ENCODE measurements at regions not wholly inside any gene's neighbourhood (a gene's known extent, or its start where the extent isn't known, plus 50 kb on each side); places are given as distances from the start of the nearest gene placed in this dataset.

DNA sequence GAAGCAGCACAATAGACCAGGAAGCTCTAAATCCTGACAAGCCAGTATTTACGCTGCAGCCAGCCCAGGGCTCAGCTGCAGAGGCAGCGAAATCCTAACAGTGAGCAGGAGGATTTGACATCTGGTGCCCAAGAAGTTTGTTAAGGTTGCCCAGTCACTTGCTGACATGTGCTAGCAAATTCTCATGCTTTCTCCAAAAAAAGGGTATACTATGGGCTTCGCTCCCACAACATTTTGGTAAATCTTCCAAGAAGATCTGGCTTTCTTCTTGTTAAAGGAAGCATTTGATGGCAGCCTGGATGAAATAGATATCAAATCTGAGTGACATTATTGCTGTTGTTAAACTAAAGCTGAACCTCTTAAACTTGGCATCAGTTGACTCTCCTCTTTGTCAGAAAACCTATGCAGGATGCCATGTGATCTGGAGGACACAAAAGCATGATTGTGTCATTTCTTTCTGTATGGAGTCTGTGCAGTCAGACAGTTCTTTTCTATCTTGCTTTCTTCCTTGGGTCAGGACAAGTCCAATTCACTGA lies 949.7 kb upstream of the RBFOX1 start:
- DNase-seq (ENCODE audit: low spot score) = no peak

DNA sequence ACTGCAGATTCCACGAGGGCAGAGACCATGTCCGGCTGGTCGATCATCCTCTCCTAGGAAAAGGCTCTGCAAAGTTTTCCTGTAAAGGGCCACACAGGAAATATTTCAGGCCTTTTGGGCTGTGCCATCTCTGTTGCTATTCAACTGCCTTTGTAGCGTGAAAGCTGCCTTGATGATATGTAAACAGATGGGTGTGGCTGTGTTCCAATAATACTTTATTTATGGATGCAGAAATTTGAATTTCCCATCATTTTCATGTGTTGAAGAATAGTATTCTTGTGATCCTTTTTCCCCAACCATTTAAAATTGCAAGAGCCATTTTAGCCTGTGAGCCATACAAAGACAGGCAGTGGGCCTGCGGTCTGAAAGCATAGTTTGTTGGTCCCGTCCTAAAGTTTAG lies 950.7 kb upstream of the RBFOX1 start:
- no peak for DNase-seq (ENCODE audit: low spot score)

DNA sequence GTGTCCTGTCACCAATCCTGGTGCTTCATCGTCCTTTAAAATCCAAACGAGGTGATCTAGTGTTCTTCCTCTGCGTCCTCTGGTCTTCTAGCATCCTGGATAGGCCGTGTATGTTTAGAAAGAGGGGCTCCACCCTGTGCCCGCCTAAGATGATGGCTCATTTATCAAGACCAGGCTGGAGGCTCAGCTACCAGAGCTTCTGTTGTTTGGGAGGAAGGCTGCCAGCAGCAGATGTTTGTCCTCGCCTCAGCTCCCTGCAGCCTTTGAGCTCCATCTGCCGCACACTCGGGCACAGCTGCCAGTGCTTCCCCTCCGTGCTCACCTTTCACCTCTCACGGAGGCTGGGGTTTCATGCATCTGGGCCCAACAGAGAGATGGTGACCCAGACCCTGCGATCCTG lies 954.7 kb upstream of the RBFOX1 start:
- DNase-seq (ENCODE audit: low spot score) = no peak

DNA sequence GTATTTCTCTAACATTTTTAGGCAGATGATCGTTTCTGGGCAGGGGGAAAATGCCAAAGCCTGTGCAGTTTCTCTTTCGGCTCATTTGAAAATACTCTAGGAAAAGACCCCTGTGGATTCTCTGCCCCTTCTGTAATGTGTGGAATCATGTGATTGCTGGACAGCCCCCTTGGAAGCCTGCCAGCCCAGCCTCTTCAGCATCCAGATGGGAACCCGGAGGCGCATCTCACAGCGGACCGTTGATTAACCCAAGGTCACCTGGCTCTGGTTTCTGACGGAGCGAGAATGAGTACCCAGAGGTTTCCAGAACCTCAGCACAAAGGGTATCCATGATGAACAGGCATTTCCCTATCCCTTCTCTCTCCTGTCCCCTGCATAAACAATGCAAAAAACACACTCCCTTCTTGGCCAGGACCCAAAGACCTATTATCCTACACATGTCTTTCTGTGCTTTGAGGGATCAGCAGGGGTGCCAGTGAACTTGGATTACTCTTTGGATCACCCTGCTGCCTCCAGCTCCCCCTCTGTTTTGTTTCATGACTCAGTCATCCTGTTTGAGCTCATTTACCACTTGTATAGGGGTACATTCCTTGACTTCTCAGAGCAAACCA lies 957.1 kb upstream of the RBFOX1 start:
- no peak for DNase-seq (ENCODE audit: low spot score)

DNA sequence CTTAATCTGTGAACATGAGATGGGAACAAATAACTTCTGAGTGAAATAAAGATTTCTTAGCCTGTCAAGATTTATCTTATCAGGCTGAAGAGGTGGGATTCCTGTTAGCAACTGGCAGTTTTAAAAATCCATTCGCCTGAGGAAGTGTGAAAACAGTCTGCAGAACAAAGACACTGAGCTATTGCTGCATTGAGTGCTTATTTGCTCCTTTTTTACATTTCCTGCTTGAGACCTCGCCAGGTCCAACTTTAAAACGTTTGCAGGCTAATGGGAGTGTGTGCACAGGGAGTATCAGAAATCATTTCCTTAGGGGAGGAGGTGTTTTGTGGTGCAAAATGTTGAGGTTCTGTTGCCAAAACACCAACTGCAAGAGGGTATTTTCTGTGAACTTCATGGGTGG lies 957.8 kb upstream of the RBFOX1 start:
- DNase-seq (ENCODE audit: low spot score) = no peak

DNA sequence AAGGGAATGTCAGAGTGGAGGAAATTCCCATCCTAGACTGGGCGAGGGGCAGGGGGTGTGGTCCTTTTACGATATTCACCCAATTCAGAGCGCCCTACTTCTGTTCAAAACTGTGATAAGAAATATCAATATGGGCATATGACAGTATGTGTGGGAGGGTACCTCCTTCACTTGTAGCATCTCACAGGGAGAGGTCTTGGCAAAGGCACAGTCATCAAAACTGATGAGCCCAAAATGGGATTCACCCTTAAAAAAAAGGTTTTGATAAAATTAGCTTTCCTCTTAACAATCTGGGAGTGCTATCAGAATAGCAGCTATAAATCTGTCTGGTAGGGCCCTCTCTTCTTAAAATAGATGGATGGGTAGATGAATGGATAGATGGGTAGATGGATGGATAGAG lies 967.8 kb upstream of the RBFOX1 start:
- DNase-seq (ENCODE audit: low spot score) = no peak

DNA sequence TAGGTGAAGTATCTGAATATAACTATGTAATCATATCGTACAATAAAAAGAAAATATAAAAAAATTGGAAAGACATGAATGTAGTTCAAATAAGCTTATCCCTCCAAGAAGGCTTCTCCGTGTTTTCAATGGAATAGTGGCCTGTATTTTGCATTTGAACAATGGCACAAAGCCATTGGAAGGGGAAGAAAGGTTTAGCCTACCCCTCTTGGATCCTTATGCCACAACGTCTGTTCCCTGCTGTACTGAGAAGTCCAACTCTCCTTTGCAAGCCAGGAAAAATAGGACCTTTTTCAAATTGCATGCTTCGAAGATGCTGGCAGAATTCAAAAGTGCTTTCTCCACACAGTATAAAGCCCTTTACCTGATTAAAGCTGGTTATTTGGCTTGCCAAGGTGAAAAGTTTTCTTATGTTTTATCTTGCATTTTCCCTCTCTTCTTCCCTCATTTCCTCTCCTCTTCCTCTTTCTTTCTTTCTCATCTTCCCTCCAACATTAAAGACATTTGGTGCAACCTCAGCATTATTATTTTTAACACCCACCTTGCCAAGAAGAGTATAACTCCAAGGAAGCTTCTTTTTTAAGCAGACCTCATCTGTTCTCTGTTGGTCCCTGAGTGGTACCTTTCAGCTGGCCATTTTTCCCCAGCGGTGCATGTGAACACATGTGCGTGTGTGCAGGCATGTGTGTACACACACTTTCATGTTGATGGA lies 968.6 kb upstream of the RBFOX1 start:
- no peak for DNase-seq (ENCODE audit: low spot score)

DNA sequence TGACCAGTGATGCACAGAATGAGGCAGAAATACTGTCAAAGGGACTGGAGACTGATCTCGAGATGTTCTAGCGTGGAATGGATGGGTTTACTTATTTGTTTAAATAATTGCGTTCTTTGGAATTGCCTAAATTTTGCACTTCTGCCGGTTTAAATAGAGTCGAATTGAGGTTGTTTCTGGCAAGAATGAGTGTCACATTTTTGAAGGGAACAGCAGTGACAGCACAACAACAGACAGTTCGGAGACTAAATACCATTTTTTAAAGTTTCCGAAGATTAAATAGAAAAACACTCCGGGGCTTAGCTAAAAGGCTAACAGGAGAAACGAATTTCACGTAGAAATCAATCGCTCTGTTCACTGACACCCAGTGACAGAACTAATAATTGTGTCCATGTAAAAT lies 969.2 kb upstream of the RBFOX1 start:
- DNase-seq (ENCODE audit: low spot score) = no peak

DNA sequence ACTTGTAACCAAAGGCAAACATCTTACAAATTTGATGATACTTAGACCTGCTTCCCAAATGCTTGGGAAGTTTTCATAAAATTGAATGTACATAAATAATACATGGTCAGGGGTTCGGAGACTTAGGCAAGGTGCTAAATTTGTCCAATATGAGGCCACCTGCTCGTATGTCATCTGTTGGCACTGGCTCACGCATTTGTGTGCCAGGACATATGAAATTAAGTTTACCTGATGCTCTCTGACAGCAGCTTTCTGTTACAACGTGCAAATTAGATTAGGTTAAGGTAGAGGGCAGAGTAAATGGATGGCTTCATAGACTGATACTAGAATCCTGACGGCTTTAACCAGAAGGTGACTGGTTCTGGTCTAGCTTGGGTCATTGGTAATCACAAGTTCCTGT lies 970.3 kb upstream of the RBFOX1 start:
- DNase-seq (ENCODE audit: low spot score) = no peak

DNA sequence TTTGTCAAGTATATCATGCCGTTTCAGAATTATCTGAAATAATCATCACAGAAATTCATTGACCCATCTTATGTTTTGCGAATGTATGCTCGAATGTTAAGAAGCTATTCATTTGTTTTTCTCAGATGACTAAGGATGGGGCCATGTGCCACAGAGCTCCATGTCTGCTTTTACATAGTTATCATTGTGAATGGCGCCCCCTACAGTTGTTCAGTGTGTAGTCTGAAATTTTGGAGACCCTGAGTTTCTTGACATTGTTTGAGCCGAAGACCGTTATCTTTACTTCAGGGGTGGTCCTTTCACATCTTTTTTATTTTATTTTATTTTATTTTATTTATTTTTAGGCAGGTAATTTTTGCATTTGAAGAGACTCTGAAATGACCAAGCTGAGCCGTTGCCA lies 972.0 kb upstream of the RBFOX1 start:
- DNase-seq (ENCODE audit: low spot score) = no peak

DNA sequence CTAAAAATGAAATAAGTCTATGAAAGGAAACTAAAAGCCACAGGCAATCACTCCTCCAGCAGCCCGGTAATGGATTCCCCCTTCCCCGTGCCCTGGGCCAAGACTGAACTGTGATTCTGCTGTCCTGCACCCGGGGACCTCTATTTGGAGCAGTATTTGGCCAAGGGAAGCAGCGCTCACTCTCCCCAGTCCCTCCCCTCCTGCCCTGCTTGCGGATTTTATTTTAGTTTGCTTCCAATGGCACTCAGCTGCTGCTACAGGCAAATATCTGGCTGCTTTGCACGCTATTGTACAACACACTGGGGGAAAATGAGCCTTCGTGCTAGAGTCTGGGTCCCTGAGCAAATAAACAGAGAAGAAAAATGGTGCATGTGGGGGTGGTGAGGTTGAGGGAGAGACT lies 975.7 kb upstream of the RBFOX1 start:
- no peak for DNase-seq (ENCODE audit: low spot score)

DNA sequence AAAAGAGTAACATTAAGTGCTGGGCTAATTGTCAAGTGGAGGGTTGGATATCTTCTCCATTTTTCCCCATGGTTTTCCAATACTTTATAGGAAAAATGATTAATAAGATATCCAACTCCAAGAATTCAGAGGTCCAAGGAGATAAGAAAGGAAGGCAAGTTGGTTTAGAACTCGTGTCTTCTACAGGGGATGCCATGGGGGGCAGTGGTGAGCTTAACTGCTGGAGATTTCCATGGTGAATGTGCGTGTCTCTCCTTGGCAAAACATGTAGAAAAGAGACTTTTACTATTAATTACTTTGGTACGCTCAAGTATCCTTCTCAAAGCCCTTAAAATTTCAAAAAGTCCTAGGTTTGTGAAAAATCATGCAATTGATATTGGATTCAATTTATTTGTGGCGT lies 982.9 kb upstream of the RBFOX1 start:
- DNase-seq (ENCODE audit: low spot score) = no peak

DNA sequence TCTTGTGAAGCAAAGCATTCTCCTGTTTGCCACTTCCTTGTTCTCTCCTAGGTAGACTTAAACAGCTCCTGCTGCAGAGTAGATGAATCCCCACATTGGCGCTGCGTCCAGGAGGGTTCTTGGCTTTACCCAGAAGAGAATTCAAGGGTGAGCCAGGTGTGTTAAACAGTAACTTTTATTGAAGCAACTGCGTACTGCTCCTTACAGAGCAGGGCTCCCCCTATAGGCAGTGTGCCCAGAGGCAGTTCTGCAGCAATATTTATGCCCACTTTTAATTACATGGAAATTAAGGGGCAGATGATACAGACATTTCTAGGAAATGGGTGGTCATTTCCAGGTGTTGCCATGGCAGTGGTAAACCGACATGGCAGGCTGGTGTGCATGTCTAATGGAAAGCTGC lies 987.6 kb upstream of the RBFOX1 start:
- no peak for DNase-seq (ENCODE audit: low spot score)

DNA sequence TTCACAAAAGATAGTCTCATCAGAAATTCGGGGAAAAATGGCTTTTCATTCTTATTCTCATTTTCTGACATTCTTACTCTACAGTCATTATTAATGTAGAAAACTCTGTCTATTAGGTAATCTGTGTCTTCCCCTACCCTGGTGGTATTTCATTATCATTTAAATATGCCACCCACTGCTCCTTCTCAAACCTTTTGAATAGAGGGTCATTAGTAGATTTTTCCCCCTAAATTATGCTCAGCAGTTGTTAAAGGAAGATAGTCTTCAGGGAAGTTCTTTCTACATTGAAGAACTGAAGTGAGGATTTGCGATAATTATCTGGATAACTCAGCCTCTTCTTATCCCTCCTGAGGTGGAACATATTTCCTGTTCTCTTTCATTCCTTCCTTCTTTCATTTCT lies 989.5 kb upstream of the RBFOX1 start:
- DNase-seq (ENCODE audit: low spot score) = no peak

DNA sequence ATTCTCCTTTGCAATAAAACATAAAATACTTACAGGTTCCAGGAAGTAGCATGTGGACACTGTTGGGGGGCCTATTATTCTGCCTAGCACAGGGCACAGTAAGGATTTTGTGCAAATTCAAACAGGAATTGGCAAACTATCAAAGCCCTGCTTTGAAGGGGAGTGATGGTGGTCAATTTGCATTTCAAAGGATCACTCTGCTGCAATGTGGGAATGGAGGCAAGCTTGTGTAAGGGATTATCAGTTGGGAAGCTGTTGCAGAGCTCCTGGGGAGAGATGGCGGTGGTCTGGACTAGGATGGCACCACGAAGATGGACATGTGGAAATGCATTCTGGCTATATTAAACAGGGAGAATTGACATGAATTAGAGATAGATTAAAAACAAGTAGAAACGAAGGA lies 990.7 kb upstream of the RBFOX1 start:
- DNase-seq (ENCODE audit: low spot score) = no peak

DNA sequence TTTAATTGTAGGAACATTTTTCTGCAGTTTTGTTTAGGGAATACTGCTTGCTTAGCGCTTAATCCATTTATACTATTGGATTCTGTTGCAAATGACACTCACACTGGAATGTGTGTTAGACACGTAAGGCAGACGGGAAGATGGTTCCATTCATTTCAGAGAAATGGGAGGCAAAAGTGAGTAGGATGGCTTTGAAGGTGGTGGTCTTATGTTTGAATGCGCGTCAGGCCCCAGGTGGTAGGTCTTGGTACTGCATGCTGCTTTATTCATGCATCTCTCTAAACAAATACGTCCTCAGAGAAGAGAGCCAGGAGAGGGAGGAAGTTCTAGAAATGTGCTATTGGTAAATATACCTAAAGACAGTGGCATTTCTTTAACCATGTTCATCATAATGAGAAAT lies 997.6 kb upstream of the RBFOX1 start:
- no peak for DNase-seq (ENCODE audit: low spot score)

DNA sequence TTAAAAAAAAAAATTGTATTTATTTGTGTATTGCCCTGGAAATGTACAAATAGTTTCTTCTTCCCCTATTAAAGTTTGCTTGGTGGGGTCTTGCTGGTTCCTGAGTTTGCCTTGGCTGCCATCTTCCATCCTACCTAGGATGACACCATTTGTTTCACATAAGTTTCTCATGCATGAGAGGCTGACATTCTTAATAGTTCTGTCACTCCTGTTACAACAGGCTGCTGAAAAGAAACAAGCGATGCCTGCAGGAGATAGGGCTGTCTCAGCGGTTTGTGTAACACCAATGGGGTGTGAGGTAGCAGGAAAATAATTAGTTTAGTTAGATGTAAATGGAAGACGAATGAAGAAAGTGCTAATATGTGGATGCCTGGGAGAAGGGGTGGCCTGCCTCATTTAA lies 1000.9 kb upstream of the RBFOX1 start:
- DNase-seq (ENCODE audit: low spot score) = no peak

DNA sequence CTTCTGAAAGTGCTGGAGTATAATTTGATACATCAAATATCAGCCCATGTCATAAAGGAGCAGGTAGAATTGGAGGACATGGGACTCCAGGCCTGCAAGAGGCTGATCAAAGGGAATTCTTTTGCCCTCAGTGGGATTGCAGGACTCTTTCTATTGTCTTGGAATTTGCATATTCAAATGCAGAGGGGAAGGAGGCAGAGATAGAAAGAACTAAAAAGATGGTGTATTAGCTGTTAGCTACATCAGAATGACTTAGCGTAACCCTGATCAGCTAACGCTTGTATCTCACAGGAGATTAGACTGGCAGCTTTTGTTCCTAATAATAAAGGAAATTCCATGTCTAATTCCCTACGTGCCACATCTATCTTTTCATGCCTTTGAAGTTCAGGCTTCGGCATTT lies 1014.7 kb upstream of the RBFOX1 start:
- no peak for DNase-seq (ENCODE audit: low spot score)

DNA sequence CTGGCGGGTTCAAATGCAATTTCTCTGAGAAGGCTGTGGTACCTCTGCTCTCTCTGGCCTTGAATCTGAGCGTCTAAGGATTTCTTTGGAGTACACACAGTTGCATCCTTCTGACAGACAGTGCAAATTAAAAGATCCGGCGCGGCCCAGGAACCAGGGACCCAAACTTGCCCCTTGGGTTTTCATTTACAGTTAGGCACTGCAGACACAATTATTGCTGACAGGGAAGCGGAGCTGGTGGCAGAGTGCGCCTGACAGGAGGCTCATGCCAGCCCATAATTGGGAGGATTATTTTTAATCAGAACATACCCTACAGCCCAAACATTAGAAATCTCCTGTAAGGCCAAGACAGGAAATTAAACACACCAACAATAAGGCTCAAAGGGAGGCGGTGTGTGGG lies 1023.4 kb upstream of the RBFOX1 start:
- DNase-seq (ENCODE audit: low spot score) = no peak

DNA sequence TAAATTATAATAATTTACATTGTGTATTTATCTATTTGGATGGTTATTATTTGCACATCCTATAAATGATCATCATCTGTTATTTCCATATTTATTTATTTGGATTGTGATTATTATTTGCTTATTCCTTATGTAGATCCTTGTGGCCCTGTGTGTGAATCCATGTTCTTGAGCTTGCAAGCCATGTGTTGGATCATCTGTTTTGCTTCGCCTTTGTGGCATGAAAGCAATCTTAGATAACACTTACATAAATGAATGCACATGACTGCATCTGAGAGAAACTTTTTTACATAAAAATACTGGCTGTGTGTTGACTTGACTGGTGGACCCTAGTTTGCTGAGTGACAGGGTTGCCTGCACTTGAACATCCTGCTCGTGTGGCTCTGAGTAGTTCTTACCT lies 1024.5 kb upstream of the RBFOX1 start:
- DNase-seq (ENCODE audit: low spot score) = no peak

DNA sequence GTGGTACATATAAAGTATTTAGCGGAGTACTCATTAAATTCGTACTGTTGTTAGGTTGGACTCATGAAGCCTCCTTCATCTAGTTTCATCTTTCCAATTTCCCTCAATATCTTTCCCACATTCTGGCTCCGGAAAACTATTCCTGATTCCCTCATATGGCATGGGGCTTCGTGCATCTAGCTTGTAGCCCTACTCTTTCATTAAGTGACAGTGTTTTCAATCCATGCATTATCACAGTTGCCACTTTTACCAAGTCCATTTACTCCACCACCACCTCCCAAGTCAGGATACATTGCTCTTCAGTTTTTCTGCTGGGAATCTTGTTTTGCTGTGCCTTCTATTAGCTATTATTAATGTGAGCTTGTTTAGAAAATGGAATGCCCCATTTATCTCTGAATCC lies 1032.1 kb upstream of the RBFOX1 start:
- no peak for DNase-seq (ENCODE audit: low spot score)

DNA sequence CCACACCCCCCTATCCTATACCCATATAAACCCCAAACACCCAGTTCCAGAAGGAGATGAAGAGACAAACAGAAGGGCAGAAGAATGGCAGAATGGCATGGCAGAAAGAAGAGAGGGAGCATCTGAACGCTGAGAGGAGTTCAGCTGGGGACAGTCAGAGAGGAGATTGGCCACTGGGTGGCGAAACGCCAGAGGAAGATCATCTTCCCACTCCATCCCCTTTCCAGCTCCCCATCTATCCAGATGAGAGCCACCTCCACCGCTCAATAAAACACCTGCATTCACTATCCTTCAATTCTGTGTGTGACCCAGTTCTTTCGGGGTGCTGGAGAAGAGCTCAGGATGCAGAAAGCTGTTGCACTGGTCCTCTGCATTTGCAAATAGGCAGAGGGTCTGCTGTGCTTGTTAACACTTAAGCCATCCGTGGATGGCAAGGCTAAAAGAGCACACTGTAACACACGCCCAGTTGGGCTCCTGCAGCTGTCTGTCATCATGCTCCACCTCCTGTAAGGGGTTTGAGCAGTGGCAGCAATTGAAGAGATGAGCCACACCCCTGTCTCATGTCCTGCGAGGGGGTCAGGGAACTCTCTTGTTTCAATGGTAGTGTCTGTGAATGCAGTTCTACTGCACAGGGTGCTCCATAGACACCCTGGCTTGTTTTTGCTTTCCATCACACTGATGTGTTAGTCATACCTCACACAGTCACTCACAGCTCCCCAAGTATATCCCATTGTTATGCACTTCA lies 1034.8 kb upstream of the RBFOX1 start:
- no peak for DNase-seq (ENCODE audit: low spot score)

DNA sequence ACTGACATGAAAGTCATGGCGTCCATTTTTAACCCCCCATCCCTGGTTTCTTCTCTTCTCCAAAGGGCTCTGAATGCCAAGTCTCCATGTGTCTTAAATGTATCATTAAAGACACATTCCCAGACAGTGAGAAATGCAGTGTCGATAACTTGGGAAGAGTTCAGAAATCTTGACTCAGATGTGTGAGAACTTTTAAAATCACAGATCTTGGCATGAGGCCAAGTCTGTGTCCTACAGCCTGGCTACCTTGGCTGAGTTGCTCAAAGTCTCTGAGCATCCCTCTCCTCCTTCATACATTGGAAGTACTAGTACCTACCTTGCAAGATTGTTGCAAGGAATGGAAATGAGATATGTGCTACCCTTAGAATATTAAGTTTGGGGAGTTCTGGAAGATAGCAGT lies 1046.5 kb upstream of the RBFOX1 start:
- no peak for DNase-seq (ENCODE audit: low spot score)

Measured in HT-29 (cell line).